Transverse colon (tissue), 4 donors: ENCODE measurements at regions not wholly inside any gene's neighbourhood (a gene's known extent, or its start where the extent isn't known, plus 50 kb on each side); places are given as distances from the start of the nearest gene placed in this dataset.

Source experiments
- DNase-seq: peaks from one replicate; pipeline ENCODE4 v3.0.0-alpha.2; 2019
- H3K27ac ChIP-seq, 4 donors: fragments of 200-600 bp; sonication (generic); 2 replicates each; pipeline ENCODE4 v1.5.1; 2016 to 2018; ENCODE audit warnings: inconsistent platforms in 4 of 4
- H3K27me3 ChIP-seq: fragments of 200-600 bp; sonication (generic); 2 replicates; pipeline ENCODE4 v1.5.1; 2017; ENCODE audit warnings: inconsistent platforms
- H3K36me3 ChIP-seq, 4 donors: fragments of 200-600 bp; sonication (generic); 2 replicates each; pipeline ENCODE4 v1.5.1; 2017 to 2019; ENCODE audit warnings: inconsistent platforms in 4 of 4
- H3K4me1 ChIP-seq, 4 donors: fragments of 200-600 bp; sonication (generic); 2 replicates each; pipeline ENCODE4 v1.5.1; 2017 to 2020; ENCODE audit warnings: inconsistent platforms in 4 of 4
- H3K4me3 ChIP-seq, 4 donors: fragments of 200-600 bp; sonication (generic); 1 replicate in 1 of 4; 2 replicates in 3 of 4; pipeline versions ENCODE4 v1.5.1 to v1.6.1; 2017 to 2019; ENCODE audit warnings: inconsistent platforms in 4 of 4
- H3K9me3 ChIP-seq, 2 donors: fragments of 200-600 bp; sonication (generic); 2 replicates each; pipeline ENCODE4 v1.5.1; 2017 to 2019; ENCODE audit warnings: inconsistent platforms in 2 of 2
- CTCF ChIP-seq, 5 experiments: fragments of 200-600 bp in 3 of 5; fragments of 450-650 bp in 2 of 5; sonication (generic) in 3 of 5; IDR thresholded peaks; 1 replicate in 2 of 5; 2 replicates in 3 of 5; pipeline ENCODE4 v1.5.1; 2016 to 2017; ENCODE audit warnings: antibody characterized with exemption in 5 of 5, inconsistent platforms in 3 of 5, mild to moderate bottlenecking in 2 of 5, moderate library complexity in 1 of 5
- EP300 ChIP-seq: sonication (generic); formaldehyde crosslinking; IDR thresholded peaks from one replicate; pipeline ENCODE4 v1.6.1; 2017; ENCODE audit warnings: antibody characterized with exemption, low read depth
- POLR2A ChIP-seq: fragments of 450-650 bp; IDR thresholded peaks from one replicate; pipeline ENCODE4 v1.6.1; 2016; ENCODE audit warnings: antibody characterized with exemption, mild to moderate bottlenecking, moderate library complexity
- POLR2AphosphoS5 ChIP-seq, 3 donors: sonication (generic); formaldehyde crosslinking; IDR thresholded peaks; one replicate each; pipeline ENCODE4 v1.6.1; 2016; ENCODE audit warnings: antibody characterized with exemption in 3 of 3
- whole genome bisulfite sequencing, 2 donors: methylation state at CpG; one replicate each; pipeline ENCODE4 v1.1.5; 2018; ENCODE audit warnings: low coverage in 1 of 2; 5-methylcytosine and 5-hydroxymethylcytosine counted together
- in situ Hi-C, 4 donors: fragments of 200-750 bp; cut with MboI; loops; one replicate each; pipeline versions ENCODE4 v1.15.0 to v1.15.1; 2017; ENCODE audit warnings: low sequenced_read_pairs in 3 of 4, low pct_ligation_motif_present in 1 of 4, low pct_unique_long_range_greater_than_20kb in 1 of 4
- intact Hi-C: fragments of 100-400 bp; cut with DNase I; formaldehyde crosslinking; loops from one replicate; pipeline ENCODE4 v1.15.1; 2023; ENCODE audit warnings: low total_unique reads
- small RNA-seq, 4 donors: library from RNA; depleted of rRNA; stranded (forward); fragments of <200 nt; gene quantifications; one replicate each; pipeline ENCODE3, GENCODE V24; 2016

DNA sequence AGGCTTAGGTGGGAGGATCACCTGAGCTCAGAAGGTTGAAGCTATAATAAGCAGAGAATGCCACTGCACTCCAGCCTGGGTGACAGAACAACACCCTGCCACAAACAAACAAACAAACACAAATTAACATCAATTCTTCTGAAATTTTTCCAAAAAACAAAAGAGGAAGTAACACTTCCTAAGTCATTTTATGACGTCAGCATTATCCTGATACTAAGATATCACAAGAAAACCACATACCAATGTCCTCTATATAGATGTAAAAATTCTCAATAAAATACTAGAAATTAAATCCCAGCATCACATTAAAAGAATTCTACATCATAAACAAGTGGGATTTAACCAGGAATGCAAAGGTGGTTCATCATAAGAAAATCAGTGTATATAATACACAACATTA is 64.4 kb upstream of the STK26 start:
- 41 to 44% methylated on average over 1 of the region's 1 CpG for WGBS, 2 donors

GRCh38 chrX:131970347-131970746 is 52.8 kb upstream of the STK26 start:
- no peak for DNase-seq
- no peaks in the 10 kb centered on the region for H3K9me3 ChIP-seq
- in situ Hi-C loops (no loop called here), intact Hi-C loops (no loop called here)
- H3K4me1 ChIP-seq = no peaks in the 10 kb centered on the region
- H3K36me3 ChIP-seq = no peaks in the 10 kb centered on the region
- H3K27ac ChIP-seq = no peak overlapping the region
- WGBS, 2 donors = 52 to 88% methylated on average over 1 to 2 of the region's 2 CpGs
- H3K27me3 ChIP-seq = no peaks in the 10 kb centered on the region
- H3K4me3 ChIP-seq = no peak overlapping the region
- TF ChIP-seq EP300 (no peak), POLR2A (no peak), CTCF (IDR thresholded peaks at IDR 0.05) (no peak), POLR2AphosphoS5 (IDR thresholded peaks at IDR 0.05) (no peak)

More for the DNA sequence above, 64.4 kb upstream of the STK26 start:
- intact Hi-C loops = no loop called here
- TF ChIP-seq POLR2A = no peak
- TF ChIP-seq EP300 = no peak
- TF ChIP-seq POLR2AphosphoS5 (IDR thresholded peaks at IDR 0.05) = no peak
- Histone ChIP-seq H3K4me3 (no peak overlapping the region), H3K9me3 (no peaks in the 10 kb centered on the region), H3K27ac (no peak overlapping the region), H3K36me3 (no peaks in the 10 kb centered on the region), H3K4me1 (no peaks in the 10 kb centered on the region), H3K27me3 (no peaks in the 10 kb centered on the region)
- in situ Hi-C loops = no loop called here
- DNase-seq = no peak

Small RNA genes in the stretch of these regions (small RNA-seq; reads per million reads assigned to genes)
- 0 reads per million in 4 donors for gene AL008629.1
- 0 to 0.36 (median 0) reads per million in 4 donors for gene HDGFP1
- gene MCRIP2P1 = 0 to 0.55 (median 0.18) reads per million in 4 donors
- gene RNA5SP514 = 0 to 0.28 (median 0.12) reads per million in 4 donors
